GM19043 (cell line): ENCODE measurements at regions not wholly inside any gene's neighbourhood (a gene's known extent, or its start where the extent isn't known, plus 50 kb on each side); places are given as distances from the start of the nearest gene placed in this dataset.
"Not testable (repeated sequence)": the region's sequence is repeated elsewhere in the genome, so short reads cannot be mapped to it uniquely, and the experiment has no call there.

Experiments
- ATAC-seq: cut with Tn5 transposase; IDR thresholded peaks from one replicate; pipeline ENCODE4 v1.9.1; 2021; ENCODE audit warnings: low read depth; ENCODE audit not compliant: unreplicated experiment

DNA sequence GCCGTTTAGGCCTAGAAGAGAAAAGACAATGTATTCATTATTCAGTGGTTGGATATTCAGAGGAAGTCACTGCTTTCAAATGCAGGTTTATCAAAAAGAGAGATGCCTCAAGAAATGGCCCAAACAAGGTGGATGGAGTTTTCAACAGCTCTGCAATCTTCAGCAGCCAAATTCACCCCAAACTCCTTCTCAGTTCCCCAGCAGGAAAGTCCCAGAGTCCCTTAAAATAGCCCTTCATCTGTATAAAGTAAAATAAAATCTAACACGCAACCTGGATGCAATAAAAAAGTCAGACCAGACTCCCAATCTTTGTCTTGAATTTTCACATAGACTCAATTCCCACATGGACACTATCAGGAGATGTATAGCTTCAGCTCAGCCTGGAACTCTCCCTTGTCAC lies 101.6 kb upstream of the SPATA12 start:
- ATAC-seq, result no peak

DNA sequence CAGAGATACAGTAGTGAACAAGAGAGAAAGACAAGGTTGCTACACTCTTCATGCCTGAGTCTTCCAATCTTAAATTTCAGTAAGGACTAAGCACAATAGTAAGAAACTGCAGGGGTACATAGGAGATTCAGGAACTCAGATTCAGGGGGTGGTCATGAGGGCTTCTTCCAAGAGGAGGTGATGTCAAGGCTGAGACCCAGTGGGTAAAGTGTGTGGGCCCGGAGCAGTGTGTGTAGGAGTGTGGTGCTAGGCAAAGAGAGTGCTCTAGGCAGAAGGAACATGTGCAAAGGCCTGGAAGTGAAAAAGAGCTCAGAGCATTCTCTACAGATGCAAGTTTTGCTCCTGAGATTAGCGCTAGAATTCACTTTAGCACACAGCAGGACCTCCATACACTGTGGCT lies 102.9 kb upstream of the SPATA12 start:
- no peak for ATAC-seq

DNA sequence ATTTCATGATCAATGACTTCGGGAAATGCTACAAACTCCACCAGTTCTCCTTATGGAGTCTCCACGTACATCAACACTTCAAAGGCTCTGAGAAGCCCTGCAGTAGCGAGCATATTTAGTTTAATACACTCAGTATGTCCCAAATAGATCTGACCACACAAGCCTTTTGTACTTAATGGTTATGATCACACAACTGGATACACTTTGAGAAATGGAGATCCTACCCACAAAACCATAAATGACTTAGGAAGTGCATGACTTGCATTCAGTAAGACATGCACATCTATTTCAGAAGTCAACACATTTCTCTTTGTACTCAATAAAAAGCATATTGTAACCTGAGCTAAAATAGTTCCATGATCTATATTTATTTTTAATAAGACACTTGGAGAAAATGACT lies 103.6 kb upstream of the SPATA12 start:
- no peak for ATAC-seq

DNA sequence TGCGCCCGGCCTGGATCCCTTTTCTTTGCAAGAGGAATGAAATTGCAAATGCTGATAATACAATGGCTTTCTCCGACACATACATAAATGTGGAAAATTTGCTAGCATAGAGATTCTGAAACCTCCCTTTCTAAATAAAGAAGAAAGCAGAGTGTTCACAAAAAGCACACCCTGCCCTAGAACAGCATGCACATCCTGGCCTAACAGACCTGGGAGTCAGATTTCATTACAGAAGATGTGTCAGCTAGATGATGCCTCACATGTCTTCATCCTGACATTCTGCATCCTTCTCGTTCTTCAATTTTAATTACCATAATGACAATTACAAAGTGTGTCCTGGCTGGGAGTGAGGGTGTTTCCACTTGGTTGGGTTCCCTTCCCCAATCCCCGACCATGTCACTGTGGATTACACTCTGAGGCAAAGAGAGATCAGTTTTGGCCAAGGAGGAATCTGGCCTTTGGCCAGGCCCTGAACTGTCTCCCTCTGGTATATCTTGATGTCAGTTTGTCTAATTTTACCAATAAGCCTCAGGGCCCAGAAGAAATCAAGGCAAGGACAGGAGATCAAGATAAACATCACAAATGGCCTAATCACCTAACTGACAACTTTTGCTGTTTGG lies 104.9 kb upstream of the SPATA12 start:
- ATAC-seq, result no peak

DNA sequence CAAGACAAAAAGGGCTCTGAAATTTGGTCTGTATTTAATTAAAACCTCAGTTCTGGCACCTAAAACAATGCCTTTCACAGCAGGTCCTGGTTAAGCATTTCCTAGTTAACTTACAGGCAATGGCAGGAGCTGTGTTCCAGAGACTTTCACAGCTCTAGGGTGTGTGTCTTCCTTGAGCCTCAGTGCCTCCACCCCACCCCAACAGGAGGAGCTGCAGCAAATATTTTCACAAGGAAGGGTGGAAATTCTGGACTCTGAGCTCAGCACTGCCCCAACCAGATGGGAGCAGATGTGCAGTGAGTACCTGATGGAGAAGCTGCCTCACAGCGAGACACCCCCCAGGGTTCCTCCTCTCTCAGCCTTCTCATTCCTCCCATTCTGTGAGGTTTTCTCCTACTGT lies 106.3 kb upstream of the SPATA12 start:
- no peak for ATAC-seq

DNA sequence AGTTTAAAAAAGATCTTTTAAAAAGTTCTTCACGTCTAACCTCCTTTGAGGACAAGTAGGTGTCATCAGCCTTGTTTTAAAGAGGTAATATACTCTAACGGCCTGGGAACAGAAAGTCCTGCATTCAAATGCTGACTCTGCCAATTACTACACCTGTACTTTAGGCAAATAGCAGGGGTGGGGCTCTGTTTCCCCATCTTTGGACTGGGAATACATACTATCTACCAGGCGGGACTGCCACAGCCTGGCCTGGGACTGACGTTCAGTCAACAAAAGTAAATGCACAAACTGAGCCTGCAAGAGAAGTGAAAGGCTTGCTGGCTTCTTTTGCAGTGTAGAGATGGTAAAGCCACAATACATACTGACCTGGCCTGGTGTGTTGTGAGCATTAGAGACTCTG lies 107.6 kb upstream of the SPATA12 start:
- ATAC-seq, result no peak

DNA sequence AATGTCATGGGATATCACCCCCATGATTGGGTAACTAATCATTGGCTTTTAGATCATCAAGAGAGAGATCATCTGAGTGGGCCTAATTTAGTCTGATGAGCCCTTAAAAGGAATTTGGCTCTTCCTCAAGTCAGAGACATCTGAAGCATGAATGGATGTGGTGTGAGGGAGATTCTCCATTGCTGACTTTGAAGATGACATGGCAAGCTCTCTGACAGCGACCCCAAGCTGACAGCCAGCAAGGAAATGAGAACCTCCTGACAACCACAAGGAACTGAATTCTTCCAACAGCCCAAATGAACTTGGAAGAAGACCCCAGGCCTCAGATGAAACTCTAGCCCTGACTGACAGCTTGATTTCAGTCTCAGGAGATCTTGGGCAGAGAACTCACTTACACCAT lies 108.4 kb upstream of the SPATA12 start:
- no peak for ATAC-seq

DNA sequence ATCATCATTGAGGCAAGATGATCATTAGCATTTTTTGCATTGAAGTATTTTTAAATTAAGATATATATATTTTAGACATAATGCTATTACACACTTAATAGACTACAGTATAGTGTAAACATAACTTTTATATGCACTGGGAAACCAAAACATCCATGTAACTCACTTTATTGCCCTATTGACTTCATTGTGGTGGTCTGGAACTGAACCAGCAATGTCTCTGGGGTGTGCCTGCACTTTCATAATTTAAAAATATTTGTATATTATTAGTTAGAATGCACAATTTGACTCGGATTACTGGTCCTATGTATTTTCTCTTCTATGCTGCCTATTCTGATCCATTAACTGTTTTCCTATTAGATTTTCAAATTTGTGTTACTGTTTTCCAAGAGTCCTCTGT lies 109.1 kb upstream of the SPATA12 start:
- no peak for ATAC-seq

DNA sequence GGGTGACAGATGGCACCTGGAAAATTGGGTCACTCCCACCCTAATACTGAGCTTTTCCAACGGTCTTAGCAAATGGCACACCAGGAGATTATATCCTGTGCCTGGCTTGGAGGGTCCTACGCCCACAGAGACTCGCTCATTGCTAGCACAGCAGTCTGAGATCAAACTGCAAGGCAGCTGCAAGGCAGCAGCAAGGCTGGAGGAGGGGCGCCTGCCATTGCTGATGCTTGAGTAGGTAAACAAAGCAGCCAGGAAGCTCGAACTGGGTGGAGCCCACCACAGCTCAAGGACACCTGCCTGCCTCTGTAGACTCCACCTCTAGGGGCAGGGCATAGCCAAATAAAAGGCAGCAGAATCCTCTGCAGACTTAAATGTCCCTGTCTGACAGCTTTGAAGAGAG lies 115.1 kb upstream of the SPATA12 start:
- ATAC-seq, result not testable (repeated sequence)

DNA sequence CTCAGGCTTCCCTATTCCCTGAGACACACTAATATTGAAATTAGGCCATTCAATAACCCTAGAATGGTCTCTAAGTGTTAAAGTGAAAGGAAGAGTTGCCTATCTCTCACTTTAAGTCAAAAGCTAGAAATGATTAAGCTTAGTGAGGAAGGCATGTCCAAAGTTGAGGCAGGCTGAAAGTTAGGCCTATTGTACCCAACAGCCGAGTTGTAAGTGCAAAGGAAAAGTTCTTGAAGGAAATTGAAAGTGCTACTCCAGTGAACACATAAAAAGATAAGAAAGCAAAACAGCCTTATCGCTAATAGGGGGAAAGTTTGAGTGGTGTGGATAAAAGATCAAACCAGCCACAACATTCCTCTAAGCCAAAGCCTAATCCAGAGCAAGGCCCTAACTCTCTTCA lies 117.9 kb upstream of the SPATA12 start:
- no peak for ATAC-seq

DNA sequence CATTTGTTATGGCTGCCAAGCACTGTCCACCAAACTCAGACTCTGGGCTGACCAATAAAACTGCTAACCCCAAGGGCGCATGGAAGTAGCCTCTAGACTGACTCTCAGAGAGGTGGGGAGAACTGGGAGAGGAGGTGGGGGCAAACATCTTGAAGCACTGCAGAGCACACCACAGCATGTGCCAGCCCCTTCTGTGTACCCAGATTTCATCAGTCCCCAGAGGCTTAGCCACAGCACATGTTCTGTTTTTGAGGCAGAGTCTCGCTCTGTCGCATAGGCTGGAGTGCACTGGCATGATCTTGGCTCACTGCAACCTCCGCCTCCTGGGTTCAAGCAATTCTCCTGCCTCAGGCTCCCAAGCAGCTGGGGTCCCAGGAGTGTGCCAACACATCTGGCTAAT lies 119.5 kb upstream of the SPATA12 start:
- ATAC-seq, result no peak

DNA sequence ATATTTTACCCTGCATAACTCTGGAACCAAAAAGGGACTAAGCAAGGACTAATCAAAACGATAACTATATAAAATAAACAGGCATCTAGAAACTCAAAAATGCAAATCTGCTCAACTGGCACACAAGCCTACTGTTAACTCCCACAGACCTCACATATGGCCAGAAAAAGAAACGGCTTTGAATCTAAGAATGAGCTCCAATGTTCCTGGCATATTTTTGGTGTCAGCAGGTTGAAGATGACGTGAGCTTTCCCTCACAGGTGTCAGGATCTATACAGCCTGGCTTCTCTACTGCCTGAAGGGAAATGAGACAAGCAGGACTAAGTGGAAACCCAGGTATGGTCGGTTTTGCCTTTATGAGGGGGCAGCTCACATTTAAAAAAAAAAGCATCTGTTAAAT lies 120.1 kb upstream of the SPATA12 start:
- ATAC-seq, result no peak

DNA sequence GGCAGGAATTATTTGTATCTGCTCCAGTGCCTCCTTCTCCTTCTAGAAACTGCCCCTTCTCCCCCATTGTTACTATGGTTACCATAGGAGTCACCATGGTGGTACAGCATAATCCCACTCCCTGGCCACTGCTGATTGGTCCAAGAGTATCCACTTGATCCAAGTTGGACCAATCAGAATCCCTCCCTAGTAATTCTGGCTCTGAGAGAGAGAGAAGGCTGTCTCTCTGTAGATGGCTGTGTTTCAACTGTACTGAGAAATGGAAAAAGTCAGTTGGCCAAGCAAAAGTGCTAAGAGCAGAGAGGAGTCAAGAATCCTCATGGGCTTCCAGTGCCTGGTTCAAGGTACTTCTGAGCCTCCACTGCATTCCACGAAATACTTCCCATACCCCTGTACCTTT lies 120.6 kb upstream of the SPATA12 start:
- no peak for ATAC-seq

DNA sequence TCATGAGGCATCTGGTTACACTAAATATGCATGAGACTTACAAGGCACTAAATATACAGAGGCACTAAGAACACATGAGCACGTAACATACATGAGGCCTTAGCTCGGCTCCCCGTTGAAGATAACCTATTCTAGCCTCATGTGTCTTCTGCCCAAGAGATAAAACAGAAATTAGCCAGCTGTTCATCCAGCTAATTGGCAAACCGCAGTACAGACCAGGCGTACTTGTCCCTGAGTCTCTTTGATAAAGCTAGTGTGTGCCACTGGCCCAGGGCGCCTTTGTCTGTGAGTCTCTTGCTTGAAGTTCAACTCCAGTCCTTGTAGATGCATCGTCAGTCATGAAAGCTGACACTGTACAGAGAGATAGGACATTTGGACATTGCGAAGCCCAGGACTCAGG lies 121.9 kb upstream of the SPATA12 start:
- ATAC-seq, result no peak

DNA sequence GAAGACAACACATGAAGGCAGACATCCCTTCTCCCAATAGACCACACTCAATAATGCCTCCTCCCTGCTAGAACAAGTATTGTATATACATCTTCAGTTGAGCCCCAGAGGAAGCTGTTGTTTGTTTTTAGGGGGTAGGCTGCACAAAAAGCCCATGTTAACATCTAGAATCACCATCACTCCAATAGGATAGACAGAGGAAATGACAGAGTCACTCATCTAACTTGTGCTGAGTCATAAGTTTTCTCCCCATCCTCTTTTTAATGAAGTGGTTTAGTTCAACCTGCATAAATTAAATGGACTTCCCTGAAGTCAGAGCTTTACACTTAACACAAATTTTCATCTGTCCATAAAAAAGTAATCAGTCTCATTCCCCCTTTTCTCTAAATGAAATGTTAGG lies 122.9 kb upstream of the SPATA12 start:
- ATAC-seq, result no peak

DNA sequence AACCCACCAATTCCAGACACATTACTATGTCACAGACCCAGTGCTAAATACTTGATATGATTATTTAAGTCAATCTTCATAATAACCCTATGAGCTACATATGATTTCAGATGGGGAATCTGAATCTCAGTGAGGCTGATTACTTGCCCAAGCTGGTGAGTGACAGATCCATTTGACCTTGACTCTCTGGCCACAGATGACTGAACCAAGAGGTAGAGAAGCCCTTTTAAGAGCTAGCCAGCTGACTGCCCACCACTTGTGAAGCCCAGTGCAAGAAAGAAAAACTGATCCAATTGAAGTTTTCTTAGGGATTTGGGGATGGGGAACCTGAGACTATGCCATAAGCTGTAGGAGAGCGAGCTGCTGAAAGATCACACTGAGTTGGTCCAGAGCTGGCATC lies 124.7 kb upstream of the SPATA12 start:
- no peak for ATAC-seq

DNA sequence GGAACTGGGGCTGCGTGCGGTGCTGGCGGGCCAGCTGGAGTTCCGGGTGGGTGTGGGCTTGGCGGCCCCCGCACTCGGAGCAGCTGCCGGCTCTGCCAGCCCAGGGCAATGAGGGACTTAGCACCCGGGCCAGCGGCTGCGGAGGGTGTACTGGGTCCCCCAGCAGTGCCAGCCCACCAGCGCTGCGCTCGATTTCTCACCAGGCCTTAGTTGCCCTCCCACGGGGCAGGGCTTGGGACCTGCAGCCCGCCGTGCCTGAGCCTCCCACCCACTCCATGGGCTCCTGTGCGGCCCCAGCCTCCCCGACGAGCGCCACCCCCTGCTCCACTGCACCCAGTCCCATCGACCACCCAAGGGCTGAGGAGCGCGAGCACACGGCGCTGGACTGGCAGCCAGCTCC lies 126.0 kb upstream of the SPATA12 start:
- not testable (repeated sequence) for ATAC-seq

DNA sequence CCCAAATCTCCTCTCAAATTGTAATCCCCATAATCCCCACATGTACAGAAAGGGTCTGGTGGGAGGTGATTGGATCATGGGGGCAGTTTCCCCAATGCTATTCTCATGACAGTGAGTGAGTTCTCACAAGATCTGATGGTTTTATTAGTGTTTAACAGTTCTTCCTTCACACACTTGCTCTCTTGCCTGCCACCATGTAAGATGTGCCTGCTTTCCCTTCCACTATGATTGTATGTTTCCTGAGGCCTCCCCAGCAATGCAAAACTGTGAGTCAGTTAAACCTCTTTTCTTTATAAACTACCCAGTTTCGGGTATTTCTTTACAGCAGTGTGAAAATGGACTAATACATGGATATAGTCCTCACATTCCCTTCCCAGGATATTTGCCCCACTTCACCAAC lies 126.7 kb upstream of the SPATA12 start:
- ATAC-seq, result no peak

DNA sequence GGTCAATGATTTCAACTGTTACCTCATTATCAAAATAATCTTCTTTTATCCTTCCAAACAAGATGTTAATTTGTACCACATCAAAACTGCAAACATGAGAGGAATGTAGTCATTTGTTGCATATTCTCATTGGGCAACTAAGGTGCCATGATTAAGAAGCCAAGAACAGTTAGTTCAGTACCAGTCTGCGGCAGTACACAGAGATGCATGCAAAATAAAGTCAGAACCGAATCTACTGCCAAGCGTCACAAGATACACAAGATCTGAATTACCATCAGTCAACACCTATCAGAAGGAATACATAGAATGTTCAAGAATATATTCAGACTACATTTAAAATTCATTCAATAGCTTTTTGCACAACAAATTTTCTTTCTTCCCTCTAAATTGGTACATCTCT lies 127.6 kb upstream of the SPATA12 start:
- ATAC-seq, result no peak

DNA sequence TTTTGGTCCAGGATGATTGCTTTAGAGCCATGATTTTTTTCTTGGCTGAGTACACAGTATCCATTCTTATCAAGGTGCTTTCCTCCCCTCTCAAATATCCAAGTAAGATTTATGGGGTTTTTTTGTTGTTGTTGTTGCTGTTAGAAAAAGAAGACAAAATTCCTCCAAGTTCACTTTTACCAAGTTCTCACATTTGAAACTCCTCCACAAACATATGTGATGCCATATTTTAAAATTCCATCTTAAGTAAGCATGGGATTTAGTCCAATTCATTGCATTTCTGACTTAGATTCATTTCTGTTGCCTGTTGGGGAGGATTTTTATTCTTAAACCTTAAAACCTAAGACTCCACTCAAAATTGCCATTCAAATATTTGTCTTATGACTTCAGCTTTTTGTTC lies 128.6 kb upstream of the SPATA12 start:
- ATAC-seq, result no peak

DNA sequence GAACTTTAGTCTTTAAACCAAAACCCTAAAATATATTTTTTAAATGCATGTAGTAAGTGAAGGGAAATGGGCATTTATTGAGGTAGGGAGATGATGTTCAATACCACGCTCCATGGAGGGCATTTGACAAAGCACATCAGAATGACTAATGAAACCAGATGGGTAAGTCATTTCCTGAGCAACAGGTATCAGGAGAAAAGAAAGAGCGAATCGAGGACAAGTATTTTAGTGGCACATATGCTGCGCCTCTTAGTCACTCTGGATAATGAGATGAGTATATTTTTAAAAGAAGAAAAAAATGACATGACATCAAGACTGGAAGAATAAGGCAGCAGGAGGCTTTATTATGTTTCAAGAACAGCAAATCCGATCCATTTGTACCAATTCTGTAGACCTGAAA lies 129.0 kb upstream of the ARHGEF3 start:
- no peak for ATAC-seq

DNA sequence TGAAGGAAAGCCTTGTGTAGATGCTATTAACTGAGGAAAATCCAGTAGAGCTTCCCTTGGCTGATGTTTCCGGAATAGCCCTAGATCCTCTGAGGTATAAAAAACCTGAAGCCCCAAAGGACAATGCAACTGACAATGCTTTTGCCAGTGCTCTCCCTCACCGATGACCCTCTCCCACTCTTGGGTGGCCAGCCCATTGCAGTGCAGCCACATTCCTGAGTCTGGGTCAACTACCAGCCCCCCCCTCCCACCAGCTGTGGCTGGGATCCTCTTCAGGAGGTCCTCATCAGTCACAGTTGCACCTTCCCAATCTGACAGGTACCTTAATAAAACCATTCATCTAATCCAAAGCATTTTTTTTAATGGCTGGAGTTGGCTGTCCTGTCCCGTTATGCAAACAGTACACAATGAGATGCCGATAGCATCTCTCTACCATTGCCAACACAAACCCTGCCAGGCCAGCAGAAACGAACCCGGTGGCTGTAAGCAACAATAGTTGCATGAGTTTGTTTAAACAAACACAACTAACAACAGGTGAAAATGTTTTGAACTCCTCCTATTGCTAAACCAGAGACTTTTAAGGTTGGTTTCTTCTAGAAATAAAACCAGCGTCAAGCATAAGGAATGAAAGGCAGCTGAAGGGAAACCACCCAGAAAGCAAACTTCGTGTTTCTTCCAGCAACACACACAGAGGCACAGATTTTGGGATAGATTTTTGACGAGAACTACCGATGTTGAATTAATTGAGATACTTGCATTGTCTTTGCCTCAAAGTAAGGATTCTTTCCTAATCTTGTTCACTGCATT lies 128.3 kb upstream of the ARHGEF3 start:
- no peak for ATAC-seq
